GM20000 (cell line): ENCODE measurements at regions not wholly inside any gene's neighbourhood (a gene's known extent, or its start where the extent isn't known, plus 50 kb on each side); places are given as distances from the start of the nearest gene placed in this dataset.
A peak's percentile ranks its signal among the peaks of the same experiment; 100 is the strongest.
"Not testable (repeated sequence)": the region's sequence is repeated elsewhere in the genome, so short reads cannot be mapped to it uniquely, and the experiment has no call there.

Experiments
- DNase-seq: peaks from one replicate; pipeline ENCODE4 v3.0.0; 2012; ENCODE audit warnings: low spot score
- TF ChIP-seq, protein P1 (sequence below): IDR thresholded peaks from 2 replicates; pipeline ENCODE4 v1.5.1; 2012; ENCODE audit warnings: mild to moderate bottlenecking, control low read depth; ENCODE audit errors: extremely low read depth, missing control alignments

DNA sequence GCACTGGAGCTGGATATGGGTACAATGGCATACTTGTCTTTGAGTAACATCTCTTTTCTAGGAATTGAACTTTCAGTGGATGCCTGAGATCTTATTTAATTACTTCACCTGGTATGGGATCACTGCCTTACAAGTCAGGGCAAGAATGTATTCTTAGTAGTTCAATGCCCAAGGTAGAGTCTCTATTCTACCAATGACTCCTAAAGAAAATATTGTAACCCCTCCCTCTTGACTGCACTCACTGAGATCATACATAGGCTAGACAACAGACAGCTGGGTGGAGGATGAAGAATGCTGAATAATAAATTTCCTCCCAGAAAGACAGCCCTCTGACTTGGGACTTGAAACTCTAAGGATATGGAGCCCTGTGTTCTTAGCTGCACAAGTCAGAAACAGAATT, 1216.3 kb upstream of the ACO1 start:
- no peak for DNase-seq
- TF ChIP-seq, protein P1, sequence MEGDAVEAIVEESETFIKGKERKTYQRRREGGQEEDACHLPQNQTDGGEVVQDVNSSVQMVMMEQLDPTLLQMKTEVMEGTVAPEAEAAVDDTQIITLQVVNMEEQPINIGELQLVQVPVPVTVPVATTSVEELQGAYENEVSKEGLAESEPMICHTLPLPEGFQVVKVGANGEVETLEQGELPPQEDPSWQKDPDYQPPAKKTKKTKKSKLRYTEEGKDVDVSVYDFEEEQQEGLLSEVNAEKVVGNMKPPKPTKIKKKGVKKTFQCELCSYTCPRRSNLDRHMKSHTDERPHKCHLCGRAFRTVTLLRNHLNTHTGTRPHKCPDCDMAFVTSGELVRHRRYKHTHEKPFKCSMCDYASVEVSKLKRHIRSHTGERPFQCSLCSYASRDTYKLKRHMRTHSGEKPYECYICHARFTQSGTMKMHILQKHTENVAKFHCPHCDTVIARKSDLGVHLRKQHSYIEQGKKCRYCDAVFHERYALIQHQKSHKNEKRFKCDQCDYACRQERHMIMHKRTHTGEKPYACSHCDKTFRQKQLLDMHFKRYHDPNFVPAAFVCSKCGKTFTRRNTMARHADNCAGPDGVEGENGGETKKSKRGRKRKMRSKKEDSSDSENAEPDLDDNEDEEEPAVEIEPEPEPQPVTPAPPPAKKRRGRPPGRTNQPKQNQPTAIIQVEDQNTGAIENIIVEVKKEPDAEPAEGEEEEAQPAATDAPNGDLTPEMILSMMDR = no peak

DNA sequence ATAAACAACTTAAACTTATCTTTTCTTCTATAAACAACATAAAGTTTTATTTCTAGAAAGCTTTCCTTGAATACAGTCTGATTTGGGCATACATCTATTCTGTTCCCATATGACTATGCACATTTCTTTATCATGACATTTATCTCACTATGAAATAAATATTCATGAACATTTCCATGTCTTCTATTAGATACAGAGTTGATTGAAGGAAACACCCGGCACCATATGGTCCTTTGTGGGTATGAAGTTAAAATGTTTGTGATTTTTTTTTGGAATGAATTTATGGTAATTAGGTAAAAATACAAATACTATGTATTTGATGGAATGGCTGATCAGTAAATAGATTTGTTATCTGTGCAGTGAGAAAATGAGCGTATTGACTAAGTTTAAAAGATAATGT, 1209.8 kb upstream of the ACO1 start:
- TF ChIP-seq, protein P1 = no peak
- no peak for DNase-seq

GRCh38 chr9:31183866-31184265, 1200.6 kb upstream of the ACO1 start:
- no peak for DNase-seq
- TF ChIP-seq, protein P1 = no peak

GRCh38 chr9:31185831-31186230, 1198.6 kb upstream of the ACO1 start:
- TF ChIP-seq, protein P1 = no peak
- DNase-seq = no peak

- TF ChIP-seq, protein P1 = no peak
- no peak for DNase-seq
Measured at GRCh38 chr9:31188496-31188895, 1195.9 kb upstream of the ACO1 start.

GRCh38 chr9:31210978-31211570, 1173.4 kb upstream of the ACO1 start:
- DNase-seq = peak; percentile 5
- TF ChIP-seq, protein P1 = no peak

GRCh38 chr9:31229976-31230375, 1154.5 kb upstream of the ACO1 start:
- not testable (repeated sequence) for DNase-seq

DNA sequence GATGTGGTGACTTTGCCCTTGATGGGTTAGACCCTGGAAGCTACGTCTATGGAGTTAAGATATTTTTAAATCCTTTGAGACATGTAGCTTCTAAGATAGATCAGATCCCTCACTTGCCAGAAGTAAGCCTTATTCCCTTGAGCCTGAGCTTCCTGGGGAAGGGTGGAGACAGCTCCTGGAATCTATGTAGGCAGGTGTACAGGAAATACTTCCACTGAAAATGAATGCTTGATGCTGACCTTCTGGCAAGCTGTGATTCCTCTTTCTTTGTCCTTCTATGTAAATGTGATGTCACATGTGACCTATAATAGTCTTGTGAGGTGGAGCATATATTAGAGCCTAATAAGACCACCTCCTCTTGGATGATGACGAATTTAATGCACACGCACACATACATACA, 1152.0 kb upstream of the ACO1 start:
- TF ChIP-seq, protein P1 = no peak
- DNase-seq = no peak
